ENCODE measurements at regions not wholly inside any gene's neighbourhood (a gene's known extent, or its start where the extent isn't known, plus 50 kb on each side); places are given as distances from the start of the nearest gene placed in this dataset.

- TF ChIP-seq CTCF (conservative IDR thresholded peaks at IDR 0.05; ENCODE audit: low read length): no peak
- TF ChIP-seq EZH2phosphoT487 (IDR thresholded peaks at IDR 0.05; ENCODE audit: borderline replicate concordance): no peak
Measured at GRCh38 chr17:31754239-31754945, 104.7 kb downstream of the COPRS start.

Measured in Loucy (cell line).